CD14-positive monocyte (primary cell): ENCODE measurements at regions not wholly inside any gene's neighbourhood (a gene's known extent, or its start where the extent isn't known, plus 50 kb on each side); places are given as distances from the start of the nearest gene placed in this dataset.

Experiments used
- DNase-seq, 3 donors: peaks; one replicate each; pipeline ENCODE4 v3.0.0-alpha.2; 2011 to 2022
- H2AFZ ChIP-seq: 2 replicates; pipeline ENCODE4 v1.6.0; 2012; ENCODE audit warnings: mild to moderate bottlenecking, low read depth, low read length, inconsistent platforms; ENCODE audit not compliant: insufficient read depth, poor library complexity, severe bottlenecking
- H3K27ac ChIP-seq, 2 donors: 1 replicate in 1 of 2; 2 replicates in 1 of 2; pipeline ENCODE4 v1.5.1; 2012 to 2013; ENCODE audit warnings: low read length in 2 of 2, control low read depth in 1 of 2, inconsistent platforms in 1 of 2, low read depth in 1 of 2, mild to moderate bottlenecking in 1 of 2
- H3K27me3 ChIP-seq, 2 donors: one replicate each; pipeline versions ENCODE4 v1.6.0 to v1.6.1; 2011 to 2013; ENCODE audit warnings: low read length in 2 of 2; ENCODE audit not compliant: control insufficient read depth in 2 of 2, insufficient read depth in 2 of 2
- H3K36me3 ChIP-seq, 2 donors: replicated peaks in 1 of 2; 1 replicate in 1 of 2; 2 replicates in 1 of 2; pipeline versions ENCODE4 v1.5.1 to v1.6.1; 2012 to 2013; ENCODE audit warnings: low read length in 2 of 2, control low read depth in 1 of 2, inconsistent platforms in 1 of 2, mild to moderate bottlenecking in 1 of 2; ENCODE audit not compliant: insufficient read depth in 2 of 2, control insufficient read depth in 1 of 2
- H3K4me1 ChIP-seq, 2 donors: 1 replicate in 1 of 2; 2 replicates in 1 of 2; pipeline versions ENCODE4 v1.5.1 to v1.6.1; 2012 to 2013; ENCODE audit warnings: low read length in 2 of 2, control low read depth in 1 of 2, inconsistent platforms in 1 of 2, mild to moderate bottlenecking in 1 of 2, moderate library complexity in 1 of 2; ENCODE audit not compliant: insufficient read depth in 2 of 2, control insufficient read depth in 1 of 2
- H3K4me2 ChIP-seq: replicated peaks from 2 replicates; pipeline ENCODE3; 2012; ENCODE audit warnings: low read length, moderate library complexity, mild to moderate bottlenecking; ENCODE audit not compliant: poor library complexity, severe bottlenecking; ENCODE audit errors: extremely low read depth
- H3K4me3 ChIP-seq, 3 experiments: fragments of 200-600 bp in 1 of 3; sonication (generic) in 1 of 3; replicated peaks in 1 of 3; 1 replicate in 2 of 3; 2 replicates in 1 of 3; pipeline ENCODE4 v1.5.1; 2011 to 2013; ENCODE audit warnings: low read length in 3 of 3, mild to moderate bottlenecking in 3 of 3, control low read depth in 2 of 3, low read depth in 2 of 3, inconsistent platforms in 1 of 3, moderate library complexity in 1 of 3
- H3K79me2 ChIP-seq: 2 replicates; pipeline ENCODE4 v1.6.0; 2012; ENCODE audit warnings: mild to moderate bottlenecking, control low read depth, inconsistent platforms, low read length, moderate library complexity; ENCODE audit not compliant: insufficient read depth
- H3K9ac ChIP-seq: 2 replicates; pipeline ENCODE4 v1.6.0; 2017; ENCODE audit warnings: low read length, mild to moderate bottlenecking; ENCODE audit not compliant: insufficient read depth, poor library complexity, severe bottlenecking
- H3K9me3 ChIP-seq, 2 donors: replicated peaks in 1 of 2; 1 replicate in 1 of 2; 2 replicates in 1 of 2; pipeline versions ENCODE4 v1.5.1 to v1.6.1; 2012 to 2013; ENCODE audit warnings: low read length in 2 of 2, control low read depth in 1 of 2; ENCODE audit not compliant: control insufficient read depth in 1 of 2, insufficient read depth in 1 of 2
- H4K20me1 ChIP-seq: 2 replicates; pipeline ENCODE4 v1.6.0; 2012; ENCODE audit warnings: mild to moderate bottlenecking, low read length, control low read depth, moderate library complexity; ENCODE audit not compliant: insufficient read depth
- H3K27ac Mint-ChIP-seq, 7 donors: one replicate each; pipeline ENCODE4 v1.8.0; 2020; ENCODE audit warnings: mild to moderate bottlenecking in 7 of 7, mixed read lengths in 7 of 7, moderate library complexity in 6 of 7, inconsistent platforms in 2 of 7
- H3K27me3 Mint-ChIP-seq, 3 donors: one replicate each; pipeline ENCODE4 v1.8.0; 2021 to 2022; ENCODE audit warnings: low read depth in 3 of 3, mild to moderate bottlenecking in 3 of 3, mixed read lengths in 3 of 3, moderate library complexity in 3 of 3, inconsistent platforms in 1 of 3
- H3K36me3 Mint-ChIP-seq, 2 donors: one replicate each; pipeline ENCODE4 v1.8.0; 2020; ENCODE audit warnings: mixed read lengths in 2 of 2, inconsistent platforms in 1 of 2, mild to moderate bottlenecking in 1 of 2
- H3K4me1 Mint-ChIP-seq: one replicate; pipeline ENCODE4 v1.8.0; 2020; ENCODE audit warnings: mild to moderate bottlenecking, mixed read lengths
- H3K4me3 Mint-ChIP-seq, 2 donors: one replicate each; pipeline ENCODE4 v1.8.0; 2020; ENCODE audit warnings: mild to moderate bottlenecking in 2 of 2, mixed read lengths in 2 of 2, moderate library complexity in 1 of 2
- H3K9me3 Mint-ChIP-seq, 7 donors: one replicate each; pipeline ENCODE4 v1.8.0; 2020 to 2022; ENCODE audit warnings: mixed read lengths in 7 of 7, mild to moderate bottlenecking in 6 of 7, moderate library complexity in 6 of 7, inconsistent platforms in 2 of 7
- CTCF ChIP-seq: fragments of 200-600 bp; IDR thresholded peaks from one replicate; pipeline ENCODE4 v1.8.0; 2022; ENCODE audit warnings: antibody characterized with exemption, mild to moderate bottlenecking
- WGBS: methylation state at CpG from one replicate; pipeline ENCODE4 v1.1.5; 2013; ENCODE audit warnings: missing lambda C conversion rate; ENCODE audit not compliant: insufficient coverage; 5-methylcytosine and 5-hydroxymethylcytosine counted together
- intact Hi-C, 2 donors: fragments of 100-400 bp; cut with micrococcal nuclease; formaldehyde crosslinking; loops; one replicate each; pipeline versions ENCODE4 v1.15.0 to v1.15.1; 2023

- Histone ChIP-seq H3K9ac (no peak overlapping the region), H3K27ac (no peak overlapping the region), H3K79me2 (no peaks in the 10 kb centered on the region), H3K4me3 (no peak overlapping the region), H3K4me1 (no peaks in the 10 kb centered on the region), H3K9me3 (no peaks in the 10 kb centered on the region), H4K20me1 (no peaks in the 10 kb centered on the region), H2AFZ (no peak overlapping the region), H3K4me2 (no peak overlapping the region), H3K36me3 (no peaks in the 10 kb centered on the region), H3K27me3 (no peaks in the 10 kb centered on the region)
- Mint-ChIP-seq H3K4me1 (peaks cover 3% of the 10 kb centered on the region), H3K36me3 (no peaks in the 10 kb centered on the region), H3K27ac (peak overlapping the region in 1 of 7 donors; percentile 50), H3K4me3 (no peak overlapping the region), H3K27me3 (peaks cover 3 to 5% (median 4%) of the 10 kb centered on the region in 3 donors), H3K9me3 (peaks cover 2 to 11% (median 4%) of the 10 kb centered on the region in 7 donors)
- no peak for TF ChIP-seq CTCF
- DNase-seq: no peak
- WGBS: 67% methylated on average over 1 of the region's 4 CpGs
- intact Hi-C loops: no loop called here
Observed at GRCh38 chr12:28771968-28772367, 377.1 kb upstream of the FAR2 start.

GRCh38 chr12:28775556-28775955 lies 373.5 kb upstream of the FAR2 start:
- Histone ChIP-seq H3K27ac (no peak overlapping the region), H3K79me2 (no peaks in the 10 kb centered on the region), H3K4me3 (no peak overlapping the region), H2AFZ (no peak overlapping the region), H3K9ac (no peak overlapping the region), H3K4me2 (no peak overlapping the region), H3K27me3 (no peaks in the 10 kb centered on the region), H3K36me3 (no peaks in the 10 kb centered on the region), H4K20me1 (no peaks in the 10 kb centered on the region), H3K4me1 (no peaks in the 10 kb centered on the region), H3K9me3 (no peaks in the 10 kb centered on the region)
- H3K4me1 Mint-ChIP-seq: peaks cover under 1% of the 10 kb centered on the region
- no peak overlapping the region for H3K4me3 Mint-ChIP-seq
- WGBS: no CpG with 5 or more reads among the region's 4 CpGs
- H3K27me3 Mint-ChIP-seq: peaks cover 2 to 7% (median 3%) of the 10 kb centered on the region in 3 donors
- no peak for TF ChIP-seq CTCF
- peaks cover 0 to 11% (median 1%) of the 10 kb centered on the region in 7 donors for H3K9me3 Mint-ChIP-seq
- H3K36me3 Mint-ChIP-seq: no peaks in the 10 kb centered on the region
- intact Hi-C loops: no loop called here
- no peak for DNase-seq
- H3K27ac Mint-ChIP-seq: no peak overlapping the region
